IPS-18a (cell line): ENCODE measurements at regions not wholly inside any gene's neighbourhood (a gene's known extent, or its start where the extent isn't known, plus 50 kb on each side); places are given as distances from the start of the nearest gene placed in this dataset.

ENCODE experiments used
- H3K27ac ChIP-seq: one replicate; pipeline ENCODE4 v1.5.1; 2013; ENCODE audit warnings: low read length
- H3K27me3 ChIP-seq: one replicate; pipeline ENCODE4 v1.6.1; 2013; ENCODE audit warnings: mild to moderate bottlenecking, low read length; ENCODE audit not compliant: control insufficient read depth, insufficient read depth
- H3K36me3 ChIP-seq: one replicate; pipeline ENCODE4 v1.6.1; 2013; ENCODE audit warnings: low read depth, low read length; ENCODE audit not compliant: control insufficient read depth
- H3K4me1 ChIP-seq: one replicate; pipeline ENCODE4 v1.6.1; 2013; ENCODE audit warnings: low read depth, low read length; ENCODE audit not compliant: control insufficient read depth
- H3K4me3 ChIP-seq: one replicate; pipeline ENCODE4 v1.5.1; 2013; ENCODE audit warnings: low read length
- H3K9ac ChIP-seq: one replicate; pipeline ENCODE4 v1.6.1; 2013; ENCODE audit warnings: mild to moderate bottlenecking, low read length, moderate library complexity
- H3K9me3 ChIP-seq: one replicate; pipeline ENCODE4 v1.6.1; 2013; ENCODE audit warnings: low read depth, low read length; ENCODE audit not compliant: control insufficient read depth

DNA sequence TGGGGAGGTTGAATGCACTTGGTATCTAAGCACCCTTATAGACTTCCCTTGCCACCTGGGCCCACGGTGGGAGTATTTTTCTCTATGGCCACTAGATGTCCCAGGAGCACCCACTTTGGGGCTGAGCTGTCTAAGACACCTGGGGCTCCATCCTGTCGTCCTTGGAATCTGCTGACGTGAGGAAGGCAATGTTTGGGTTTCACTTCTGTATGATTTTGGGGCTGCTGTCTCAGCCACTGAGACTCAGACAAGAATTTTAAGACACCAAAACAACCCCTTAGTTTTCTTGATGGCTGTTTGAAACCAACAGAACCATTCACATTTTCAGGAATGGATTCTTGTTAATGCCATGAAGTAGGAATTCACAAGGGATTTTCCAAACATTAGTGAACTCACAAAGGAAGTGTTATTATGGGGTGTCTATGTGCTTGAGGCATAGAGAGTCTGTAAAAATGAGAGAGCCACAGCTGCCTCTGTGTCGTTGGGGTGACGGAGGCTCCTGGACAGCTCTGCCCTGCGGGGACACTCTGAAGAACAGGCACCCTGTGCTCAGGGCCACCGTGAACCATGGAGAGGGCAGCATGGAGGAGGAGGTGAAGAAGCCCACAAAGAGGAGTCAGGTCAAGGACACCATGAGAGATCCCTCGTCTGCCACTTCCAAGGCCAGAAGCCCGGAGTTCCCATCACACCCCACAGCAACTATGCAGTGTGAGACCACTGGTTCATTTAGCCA is 106.8 kb upstream of the SPATA13 start:
- Histone ChIP-seq H3K4me1 (peaks cover 16% of the 10 kb centered on the region), H3K27ac (no peak overlapping the region), H3K9me3 (no peaks in the 10 kb centered on the region), H3K9ac (no peak overlapping the region), H3K27me3 (no peaks in the 10 kb centered on the region), H3K36me3 (no peaks in the 10 kb centered on the region), H3K4me3 (no peak overlapping the region)

GRCh38 chr13:24056616-24057137 is 103.8 kb upstream of the SPATA13 start:
- Histone ChIP-seq H3K4me1 (peaks cover 10% of the 10 kb centered on the region), H3K36me3 (no peaks in the 10 kb centered on the region), H3K27ac (no peak overlapping the region), H3K27me3 (no peaks in the 10 kb centered on the region), H3K9ac (no peak overlapping the region), H3K9me3 (no peaks in the 10 kb centered on the region), H3K4me3 (no peak overlapping the region)

- Histone ChIP-seq H3K4me1 (no peaks in the 10 kb centered on the region), H3K9me3 (no peaks in the 10 kb centered on the region), H3K4me3 (no peak overlapping the region), H3K9ac (no peak overlapping the region), H3K27ac (no peak overlapping the region), H3K27me3 (no peaks in the 10 kb centered on the region), H3K36me3 (no peaks in the 10 kb centered on the region)
These were observed 99.5 kb upstream of the SPATA13 start for GRCh38 chr13:24060993-24061392.

- H3K9me3 ChIP-seq, result no peaks in the 10 kb centered on the region
- H3K4me1 ChIP-seq, result peaks cover 10% of the 10 kb centered on the region
- no peak overlapping the region for H3K4me3 ChIP-seq
- no peak overlapping the region for H3K27ac ChIP-seq
- H3K36me3 ChIP-seq, result no peaks in the 10 kb centered on the region
- no peak overlapping the region for H3K9ac ChIP-seq
- H3K27me3 ChIP-seq, result no peaks in the 10 kb centered on the region
These were observed 97.1 kb upstream of the SPATA13 start for GRCh38 chr13:24063281-24063877.

DNA sequence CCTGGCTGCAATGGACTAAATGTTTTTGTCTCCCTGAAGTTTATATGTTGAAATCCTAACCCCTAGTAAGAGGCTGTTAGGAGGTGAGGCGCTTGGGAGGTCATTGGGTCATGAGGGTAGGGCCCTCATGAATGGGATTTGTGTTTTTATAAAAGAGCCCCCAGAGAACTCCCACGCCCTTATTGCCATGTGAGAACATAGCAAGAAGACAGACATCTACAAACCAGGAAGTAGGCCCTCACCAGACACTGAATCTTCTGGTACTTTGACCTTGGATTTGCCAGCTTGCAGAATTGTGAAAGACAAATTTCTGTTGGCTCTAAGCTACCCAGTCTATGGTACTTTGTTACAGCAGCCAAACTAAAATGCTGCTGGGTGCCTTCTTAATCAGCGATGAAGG is 96.1 kb upstream of the SPATA13 start:
- Histone ChIP-seq H3K27me3 (no peaks in the 10 kb centered on the region), H3K9ac (no peak overlapping the region), H3K27ac (no peak overlapping the region), H3K4me3 (no peak overlapping the region), H3K4me1 (peaks cover 10% of the 10 kb centered on the region), H3K9me3 (no peaks in the 10 kb centered on the region), H3K36me3 (no peaks in the 10 kb centered on the region)

DNA sequence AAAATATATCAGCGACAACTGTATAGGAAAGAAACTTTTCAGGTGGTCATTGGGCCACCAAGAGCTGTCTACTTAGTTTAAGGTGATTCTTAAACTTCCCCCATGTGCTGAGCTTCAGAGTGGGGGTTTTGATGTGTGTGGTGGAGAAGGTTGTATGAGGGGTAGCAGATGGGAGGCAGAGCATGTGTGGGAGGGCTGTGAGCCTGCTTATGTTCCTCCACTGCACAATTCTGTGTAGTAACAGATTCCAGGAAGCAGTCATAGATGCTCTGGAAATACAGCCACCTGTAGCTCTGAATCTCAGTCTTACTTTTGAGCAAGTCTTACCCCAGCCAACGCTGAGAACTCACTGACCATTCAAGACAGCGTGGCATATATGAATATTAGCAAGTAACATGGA is 95.3 kb upstream of the SPATA13 start:
- H3K9me3 ChIP-seq, result no peaks in the 10 kb centered on the region
- no peak overlapping the region for H3K27ac ChIP-seq
- H3K4me3 ChIP-seq, result no peak overlapping the region
- H3K27me3 ChIP-seq, result no peaks in the 10 kb centered on the region
- H3K4me1 ChIP-seq, result peaks cover 10% of the 10 kb centered on the region
- no peaks in the 10 kb centered on the region for H3K36me3 ChIP-seq
- H3K9ac ChIP-seq, result no peak overlapping the region

DNA sequence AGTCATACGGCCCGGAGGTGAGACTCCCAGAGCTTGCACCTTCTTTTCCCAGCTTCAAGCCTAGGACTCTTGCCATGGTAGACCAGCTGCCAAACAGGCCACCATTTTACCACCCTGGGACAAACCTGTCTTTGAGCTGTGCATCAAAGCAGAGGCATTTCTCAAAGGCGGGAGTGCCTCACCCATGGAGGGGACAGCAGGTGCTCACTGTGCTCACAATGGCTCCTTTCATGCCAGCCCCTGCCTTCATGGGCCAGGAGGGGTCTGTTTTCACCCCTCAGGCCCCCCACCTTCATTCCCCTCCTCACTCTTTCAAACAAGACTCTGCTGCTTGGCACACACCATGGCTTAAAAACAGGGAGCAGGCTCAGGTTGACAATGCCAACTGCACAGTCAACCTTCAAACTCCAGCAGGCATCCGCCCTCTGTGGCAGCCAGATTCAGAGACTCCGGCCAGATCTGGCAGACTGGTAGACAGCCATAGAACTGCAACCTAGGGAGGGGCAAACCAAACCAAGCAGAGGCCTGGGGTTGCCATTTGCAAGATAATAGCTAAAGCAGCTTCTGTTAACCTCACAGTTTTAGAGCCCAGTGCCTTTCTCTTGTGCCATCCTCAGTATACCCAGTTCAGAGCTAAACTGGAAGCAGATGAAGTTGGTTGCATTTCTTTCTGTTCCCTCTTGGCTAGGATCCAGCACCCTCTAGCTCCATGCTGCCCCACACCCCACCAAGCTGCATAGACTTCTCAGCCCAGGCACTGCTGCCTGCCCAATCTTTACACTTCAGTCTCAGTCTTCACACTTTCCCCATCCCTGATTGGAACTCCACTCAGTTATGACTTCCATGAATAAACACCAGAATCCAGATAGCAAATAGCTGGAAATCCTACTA is 93.9 kb upstream of the SPATA13 start:
- H3K27ac ChIP-seq, result no peak overlapping the region
- H3K27me3 ChIP-seq, result no peaks in the 10 kb centered on the region
- H3K4me3 ChIP-seq, result no peak overlapping the region
- H3K4me1 ChIP-seq, result peaks cover 10% of the 10 kb centered on the region
- no peak overlapping the region for H3K9ac ChIP-seq
- H3K36me3 ChIP-seq, result no peaks in the 10 kb centered on the region
- no peaks in the 10 kb centered on the region for H3K9me3 ChIP-seq

DNA sequence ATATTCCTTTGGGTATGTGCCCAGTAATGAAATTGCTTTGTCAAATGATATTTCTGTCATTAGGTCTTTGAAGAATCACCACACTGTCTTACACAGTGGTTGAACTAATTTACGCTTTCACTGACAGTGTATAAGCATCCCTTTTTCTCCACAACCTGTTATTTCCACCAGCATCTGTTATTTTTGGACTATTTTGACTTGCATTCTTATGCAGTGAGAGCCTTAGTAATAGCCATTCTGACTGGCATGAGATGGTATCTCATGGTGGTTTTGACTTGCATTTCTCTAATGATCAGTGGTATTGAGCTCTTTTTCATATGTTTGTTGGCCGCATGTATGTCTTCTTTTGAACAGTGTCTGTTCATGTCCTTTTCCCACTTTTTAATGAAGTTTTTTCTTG is 92.0 kb upstream of the SPATA13 start:
- peaks cover 10% of the 10 kb centered on the region for H3K4me1 ChIP-seq
- no peaks in the 10 kb centered on the region for H3K27me3 ChIP-seq
- no peaks in the 10 kb centered on the region for H3K36me3 ChIP-seq

DNA sequence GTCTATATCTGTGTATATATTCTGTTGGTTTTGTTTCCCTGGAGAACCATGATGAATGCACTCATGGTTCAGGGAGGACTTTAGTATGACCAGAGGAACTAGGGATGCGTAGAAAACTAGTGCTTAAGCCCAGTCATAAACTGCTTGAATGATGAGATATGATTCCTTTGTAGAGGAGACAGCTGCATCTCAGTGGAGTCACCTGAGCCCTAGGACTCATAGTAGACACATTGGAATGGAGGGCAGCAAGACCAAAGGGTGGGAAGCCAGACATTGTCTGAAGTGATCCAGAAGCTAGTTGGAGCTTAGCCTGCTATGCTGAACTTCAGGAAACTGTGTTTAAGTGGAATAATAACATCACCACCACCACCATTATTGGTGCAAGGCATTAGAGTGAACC is 89.5 kb upstream of the SPATA13 start:
- Histone ChIP-seq H3K27ac (no peak overlapping the region), H3K9ac (no peak overlapping the region), H3K4me1 (peaks cover 15% of the 10 kb centered on the region)

More for the DNA sequence above, 92.0 kb upstream of the SPATA13 start:
- no peaks in the 10 kb centered on the region for H3K9me3 ChIP-seq
- H3K9ac ChIP-seq, result no peak overlapping the region
- H3K4me3 ChIP-seq, result no peak overlapping the region
- no peak overlapping the region for H3K27ac ChIP-seq

DNA sequence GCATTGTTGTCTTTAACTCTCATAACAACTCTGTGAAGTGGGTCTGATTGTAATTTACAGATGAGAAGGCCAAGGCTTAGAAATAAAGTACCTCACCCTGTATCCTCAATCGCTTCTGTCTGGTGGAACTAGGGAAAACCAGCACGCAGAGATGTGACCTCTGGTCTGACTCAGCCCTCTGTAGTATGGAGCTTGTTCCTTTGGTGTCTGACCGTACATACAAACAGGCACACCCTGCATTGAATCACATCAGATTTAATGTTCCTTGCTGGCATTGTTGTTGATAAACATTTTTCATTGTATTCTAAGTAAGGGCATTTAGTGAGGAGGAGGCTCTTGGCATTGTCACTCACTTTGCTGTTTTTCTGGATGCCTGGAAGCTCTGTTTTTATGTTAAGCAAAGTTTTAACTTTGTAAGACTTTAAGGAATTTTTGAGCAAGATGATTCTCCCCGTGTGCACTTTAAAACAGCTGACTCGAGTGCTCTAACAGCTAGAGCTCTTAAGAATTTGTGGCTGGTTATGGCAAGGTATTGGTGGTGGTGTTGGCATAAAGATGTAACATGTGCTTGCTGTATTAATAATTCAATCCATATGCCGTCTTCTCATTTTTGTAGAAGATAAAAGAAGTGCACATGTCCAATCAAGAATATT is 89.0 kb upstream of the SPATA13 start:
- H3K27me3 ChIP-seq, result no peaks in the 10 kb centered on the region
- H3K4me3 ChIP-seq, result no peak overlapping the region
- H3K36me3 ChIP-seq, result no peaks in the 10 kb centered on the region
- H3K27ac ChIP-seq, result no peak overlapping the region
- no peak overlapping the region for H3K9ac ChIP-seq
- H3K4me1 ChIP-seq, result peaks cover 18% of the 10 kb centered on the region
- no peaks in the 10 kb centered on the region for H3K9me3 ChIP-seq

More for the DNA sequence above, 89.5 kb upstream of the SPATA13 start:
- H3K36me3 ChIP-seq, result no peaks in the 10 kb centered on the region
- H3K4me3 ChIP-seq, result no peak overlapping the region
- H3K27me3 ChIP-seq, result no peaks in the 10 kb centered on the region
- H3K9me3 ChIP-seq, result no peaks in the 10 kb centered on the region

GRCh38 chr13:24073657-24074056 is 86.9 kb upstream of the SPATA13 start:
- Histone ChIP-seq H3K27me3 (no peaks in the 10 kb centered on the region), H3K9ac (no peak overlapping the region), H3K4me3 (no peak overlapping the region), H3K9me3 (no peaks in the 10 kb centered on the region), H3K36me3 (no peaks in the 10 kb centered on the region), H3K4me1 (peaks cover 17% of the 10 kb centered on the region), H3K27ac (no peak overlapping the region)
